Gastrocnemius medialis (tissue), 4 donors: ENCODE measurements at regions not wholly inside any gene's neighbourhood (a gene's known extent, or its start where the extent isn't known, plus 50 kb on each side); places are given as distances from the start of the nearest gene placed in this dataset.

ENCODE experiments used
- POLR2A ChIP-seq, 2 donors: fragments of 450-650 bp; IDR thresholded peaks; one replicate each; pipeline ENCODE4 v1.6.1; 2017; ENCODE audit warnings: antibody characterized with exemption in 2 of 2, mild to moderate bottlenecking in 2 of 2, moderate library complexity in 2 of 2
- TF ChIP-seq, protein P1 (sequence below), 5 experiments: fragments of 450-650 bp in 3 of 5; fragments of 200-600 bp in 2 of 5; sonication (generic) in 2 of 5; IDR thresholded peaks in 4 of 5; conservative IDR thresholded peaks in 1 of 5; 1 replicate in 4 of 5; 2 replicates in 1 of 5; pipeline ENCODE4 v1.5.1; 2016 to 2019; ENCODE audit warnings: antibody characterized with exemption in 5 of 5, mild to moderate bottlenecking in 3 of 5, moderate library complexity in 3 of 5

DNA sequence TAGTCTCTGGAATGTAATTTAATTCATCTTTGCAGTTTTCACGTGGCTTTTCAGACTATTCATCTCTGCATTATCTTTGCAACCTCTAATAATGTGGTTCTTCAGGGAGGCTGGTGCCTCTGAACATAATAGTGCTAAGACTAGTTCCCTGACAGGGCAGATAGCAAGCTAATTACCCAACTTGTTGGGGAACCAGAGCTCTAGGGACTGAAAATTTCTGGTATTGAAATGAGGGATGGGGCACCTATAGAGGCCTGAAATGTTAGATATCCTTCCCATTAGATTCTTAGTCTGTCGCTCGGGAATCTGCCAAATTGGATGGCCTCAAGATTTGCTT is 693.6 kb upstream of the MAP3K7 start:
- TF ChIP-seq, protein P1, sequence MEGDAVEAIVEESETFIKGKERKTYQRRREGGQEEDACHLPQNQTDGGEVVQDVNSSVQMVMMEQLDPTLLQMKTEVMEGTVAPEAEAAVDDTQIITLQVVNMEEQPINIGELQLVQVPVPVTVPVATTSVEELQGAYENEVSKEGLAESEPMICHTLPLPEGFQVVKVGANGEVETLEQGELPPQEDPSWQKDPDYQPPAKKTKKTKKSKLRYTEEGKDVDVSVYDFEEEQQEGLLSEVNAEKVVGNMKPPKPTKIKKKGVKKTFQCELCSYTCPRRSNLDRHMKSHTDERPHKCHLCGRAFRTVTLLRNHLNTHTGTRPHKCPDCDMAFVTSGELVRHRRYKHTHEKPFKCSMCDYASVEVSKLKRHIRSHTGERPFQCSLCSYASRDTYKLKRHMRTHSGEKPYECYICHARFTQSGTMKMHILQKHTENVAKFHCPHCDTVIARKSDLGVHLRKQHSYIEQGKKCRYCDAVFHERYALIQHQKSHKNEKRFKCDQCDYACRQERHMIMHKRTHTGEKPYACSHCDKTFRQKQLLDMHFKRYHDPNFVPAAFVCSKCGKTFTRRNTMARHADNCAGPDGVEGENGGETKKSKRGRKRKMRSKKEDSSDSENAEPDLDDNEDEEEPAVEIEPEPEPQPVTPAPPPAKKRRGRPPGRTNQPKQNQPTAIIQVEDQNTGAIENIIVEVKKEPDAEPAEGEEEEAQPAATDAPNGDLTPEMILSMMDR (IDR thresholded peaks at IDR 0.05 in 4 of 5, conservative IDR thresholded peaks at IDR 0.05 in 1 of 5), result no peak
- TF ChIP-seq POLR2A (IDR thresholded peaks at IDR 0.05), result no peak
